Uterus (tissue), 3 donors: ENCODE measurements at regions not wholly inside any gene's neighbourhood (a gene's known extent, or its start where the extent isn't known, plus 50 kb on each side); places are given as distances from the start of the nearest gene placed in this dataset.

Experiments used
- DNase-seq, 2 donors: peaks; one replicate each; pipeline ENCODE4 v3.0.0-alpha.2; 2019 to 2020
- H3K27ac ChIP-seq, 2 donors: fragments of 200-600 bp; sonication (generic); 1 replicate in 1 of 2; 2 replicates in 1 of 2; pipeline ENCODE4 v1.5.1; 2016 to 2018
- H3K27me3 ChIP-seq, 2 donors: fragments of 200-600 bp; sonication (generic); one replicate each; pipeline ENCODE4 v1.5.1; 2018 to 2019; ENCODE audit warnings: control low read depth in 1 of 2
- H3K36me3 ChIP-seq, 2 donors: fragments of 200-600 bp; sonication (generic); one replicate each; pipeline ENCODE4 v1.5.1; 2019; ENCODE audit warnings: control low read depth in 1 of 2
- H3K4me1 ChIP-seq, 2 donors: fragments of 200-600 bp; sonication (generic); one replicate each; pipeline ENCODE4 v1.5.1; 2018 to 2019; ENCODE audit warnings: control low read depth in 1 of 2
- H3K4me3 ChIP-seq, 2 donors: fragments of 200-600 bp; sonication (generic); 1 replicate in 1 of 2; 2 replicates in 1 of 2; pipeline ENCODE4 v1.5.1; 2018 to 2019; ENCODE audit warnings: mild to moderate bottlenecking in 1 of 2
- H3K9me3 ChIP-seq, 2 donors: fragments of 200-600 bp; sonication (generic); one replicate each; pipeline ENCODE4 v1.5.1; 2019; ENCODE audit warnings: control low read depth in 1 of 2
- POLR2A ChIP-seq, 2 donors: fragments of 450-650 bp; IDR thresholded peaks; one replicate each; pipeline ENCODE4 v1.6.1; 2016; ENCODE audit warnings: antibody characterized with exemption in 2 of 2, mild to moderate bottlenecking in 1 of 2, moderate library complexity in 1 of 2
- intact Hi-C: fragments of 100-400 bp; cut with DNase I; formaldehyde crosslinking; loops from one replicate; pipeline ENCODE4 v1.15.1; 2023; ENCODE audit warnings: low total_unique reads
- TF ChIP-seq, protein P1 (sequence below), 4 experiments: fragments of 200-600 bp in 2 of 4; fragments of 450-650 bp in 2 of 4; sonication (generic) in 2 of 4; IDR thresholded peaks; one replicate each; pipeline ENCODE4 v1.5.1; 2016 to 2019; ENCODE audit warnings: antibody characterized with exemption in 4 of 4, mild to moderate bottlenecking in 2 of 4, moderate library complexity in 1 of 4
- donor health status: DM: yes; HTN: yes; CAD: no.

- no peaks in the 10 kb centered on the region for H3K4me1 ChIP-seq
- no peaks in the 10 kb centered on the region for H3K27me3 ChIP-seq
- H3K27ac ChIP-seq, result no peak overlapping the region
- no peaks in the 10 kb centered on the region for H3K9me3 ChIP-seq
- intact Hi-C loops, result no loop called here
- DNase-seq, result no peak
- H3K36me3 ChIP-seq, result no peaks in the 10 kb centered on the region
- H3K4me3 ChIP-seq, result no peak overlapping the region
- TF ChIP-seq, protein P1, sequence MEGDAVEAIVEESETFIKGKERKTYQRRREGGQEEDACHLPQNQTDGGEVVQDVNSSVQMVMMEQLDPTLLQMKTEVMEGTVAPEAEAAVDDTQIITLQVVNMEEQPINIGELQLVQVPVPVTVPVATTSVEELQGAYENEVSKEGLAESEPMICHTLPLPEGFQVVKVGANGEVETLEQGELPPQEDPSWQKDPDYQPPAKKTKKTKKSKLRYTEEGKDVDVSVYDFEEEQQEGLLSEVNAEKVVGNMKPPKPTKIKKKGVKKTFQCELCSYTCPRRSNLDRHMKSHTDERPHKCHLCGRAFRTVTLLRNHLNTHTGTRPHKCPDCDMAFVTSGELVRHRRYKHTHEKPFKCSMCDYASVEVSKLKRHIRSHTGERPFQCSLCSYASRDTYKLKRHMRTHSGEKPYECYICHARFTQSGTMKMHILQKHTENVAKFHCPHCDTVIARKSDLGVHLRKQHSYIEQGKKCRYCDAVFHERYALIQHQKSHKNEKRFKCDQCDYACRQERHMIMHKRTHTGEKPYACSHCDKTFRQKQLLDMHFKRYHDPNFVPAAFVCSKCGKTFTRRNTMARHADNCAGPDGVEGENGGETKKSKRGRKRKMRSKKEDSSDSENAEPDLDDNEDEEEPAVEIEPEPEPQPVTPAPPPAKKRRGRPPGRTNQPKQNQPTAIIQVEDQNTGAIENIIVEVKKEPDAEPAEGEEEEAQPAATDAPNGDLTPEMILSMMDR (IDR thresholded peaks at IDR 0.05), result no peak
These were observed 2048.3 kb upstream of the PCDH20 start for GRCh38 chr13:63463782-63464610.

DNA sequence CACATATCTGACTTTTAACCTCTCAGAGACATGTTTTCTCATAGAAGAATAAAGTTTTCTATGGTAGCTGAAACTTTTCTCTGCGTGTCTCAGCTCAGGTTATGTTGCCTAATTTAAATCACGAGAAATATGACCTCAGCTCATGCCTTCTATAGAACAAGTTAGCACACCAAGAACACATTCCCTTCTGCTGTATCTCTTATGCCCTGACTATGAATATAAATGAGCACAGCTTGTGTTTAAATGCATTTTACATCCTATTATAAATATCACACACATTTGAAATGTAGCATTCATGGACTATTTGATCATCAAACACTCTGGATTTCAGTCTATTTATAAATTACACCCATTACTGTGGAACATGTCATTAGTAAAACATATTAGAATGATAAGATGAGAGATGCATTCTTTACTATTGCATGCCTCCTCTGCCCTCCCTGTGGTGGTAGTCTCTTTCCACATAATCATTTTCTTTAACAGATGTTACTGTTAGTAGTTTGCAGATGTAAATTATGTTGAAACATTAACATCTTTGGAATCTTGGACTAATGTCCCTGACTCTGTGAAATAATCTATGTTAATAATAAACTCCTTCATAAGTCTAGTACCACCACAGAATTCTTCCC lies 2044.9 kb upstream of the PCDH20 start:
- Histone ChIP-seq H3K27ac (no peak overlapping the region), H3K36me3 (no peaks in the 10 kb centered on the region), H3K4me1 (no peaks in the 10 kb centered on the region), H3K9me3 (no peaks in the 10 kb centered on the region), H3K4me3 (no peak overlapping the region), H3K27me3 (no peaks in the 10 kb centered on the region)
- intact Hi-C loops, result no loop called here
- no peak for DNase-seq
- TF ChIP-seq POLR2A (IDR thresholded peaks at IDR 0.05), result no peak
- TF ChIP-seq, protein P1 (IDR thresholded peaks at IDR 0.05), result no peak

GRCh38 chr13:63457186-63457585 lies 2041.5 kb upstream of the PCDH20 start:
- no peak for DNase-seq

GRCh38 chr13:63455938-63456337 lies 2040.3 kb upstream of the PCDH20 start:
- H3K9me3 ChIP-seq, result no peaks in the 10 kb centered on the region
- H3K27me3 ChIP-seq, result no peaks in the 10 kb centered on the region
- H3K4me1 ChIP-seq, result no peaks in the 10 kb centered on the region
- H3K27ac ChIP-seq, result no peak overlapping the region
- H3K36me3 ChIP-seq, result no peaks in the 10 kb centered on the region
- intact Hi-C loops, result no loop called here
- no peak for DNase-seq
- no peak overlapping the region for H3K4me3 ChIP-seq
- TF ChIP-seq, protein P1 (IDR thresholded peaks at IDR 0.05), result no peak
- no peak for TF ChIP-seq POLR2A (IDR thresholded peaks at IDR 0.05)

More at GRCh38 chr13:63457186-63457585, 2041.5 kb upstream of the PCDH20 start:
- no peak overlapping the region for H3K27ac ChIP-seq
- no peak for TF ChIP-seq POLR2A (IDR thresholded peaks at IDR 0.05)
- TF ChIP-seq, protein P1 (IDR thresholded peaks at IDR 0.05), result no peak
- H3K36me3 ChIP-seq, result no peaks in the 10 kb centered on the region
- H3K4me3 ChIP-seq, result no peak overlapping the region
- intact Hi-C loops, result no loop called here
- no peaks in the 10 kb centered on the region for H3K4me1 ChIP-seq
- H3K9me3 ChIP-seq, result no peaks in the 10 kb centered on the region
- no peaks in the 10 kb centered on the region for H3K27me3 ChIP-seq

DNA sequence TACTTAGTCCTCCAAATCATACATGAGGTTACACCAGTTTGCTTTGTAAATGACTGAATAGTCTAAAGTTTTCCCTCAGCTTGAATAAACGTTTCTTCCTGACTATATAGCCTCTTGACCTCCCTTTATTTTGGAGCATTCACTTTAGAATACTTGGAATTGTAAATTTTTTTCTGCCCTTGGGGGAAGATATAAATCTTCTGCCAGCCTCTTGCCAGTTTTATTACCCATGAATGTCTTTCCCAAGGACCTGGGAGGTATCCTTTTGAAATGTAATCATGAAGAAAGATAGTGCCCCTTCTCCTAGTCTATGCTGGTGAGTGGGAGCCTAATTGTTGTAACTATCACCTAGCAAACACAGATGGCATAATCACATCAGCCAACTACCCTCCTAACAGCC lies 2033.9 kb upstream of the PCDH20 start:
- DNase-seq, result no peak
- no peak overlapping the region for H3K27ac ChIP-seq
- no peak overlapping the region for H3K4me3 ChIP-seq
- H3K9me3 ChIP-seq, result no peaks in the 10 kb centered on the region
- H3K27me3 ChIP-seq, result no peaks in the 10 kb centered on the region
- intact Hi-C loops, result no loop called here
- no peak for TF ChIP-seq POLR2A (IDR thresholded peaks at IDR 0.05)
- TF ChIP-seq, protein P1 (IDR thresholded peaks at IDR 0.05), result no peak
- no peaks in the 10 kb centered on the region for H3K36me3 ChIP-seq
- H3K4me1 ChIP-seq, result no peaks in the 10 kb centered on the region
